HepG2 (cell line): ENCODE measurements at regions not wholly inside any gene's neighbourhood (a gene's known extent, or its start where the extent isn't known, plus 50 kb on each side); places are given as distances from the start of the nearest gene placed in this dataset.

Experiments
- ATAC-seq: fragments of 200-7000 bp; cut with Tn5 transposase; 3 replicates; pipeline ENCODE4 v1.9.1; 2020; ENCODE audit warnings: mild to moderate bottlenecking, moderate library complexity
- BruUV-seq: library from RNA; stranded (reverse); fragments of 400-500 nt; replicated peaks from 2 replicates; lab custom pipeline; 2021; lab: Mats Ljungman, UMichigan
- CTCF ChIA-PET: fragments of 300-600 bp; formaldehyde crosslinking; extraction: SDS; loops from one replicate; lab custom pipeline; 2021; ENCODE audit warnings: low total read pairs, inconsistent platforms, low intra/inter-chr PET ratio; lab: Yijun Ruan, JAX
- POLR2A ChIA-PET: fragments of 350-600 bp; sonication (Branson Sonifier 250); formaldehyde crosslinking; loops from one replicate; lab custom pipeline; 2020; ENCODE audit warnings: antibody characterized with exemption, inconsistent platforms; lab: Yijun Ruan, JAX
- DNase-seq: peaks from one replicate; pipeline ENCODE4 v3.0.0-alpha.2; 2015; ENCODE audit warnings: low spot score
- FAIRE-seq: peaks from 3 replicates; lab custom pipeline; 2011; peaks lifted over from hg19 to GRCh38; lab: Jason Lieb, UNC
- H2AFZ ChIP-seq: one replicate; pipeline ENCODE4 v1.6.1; 2011; ENCODE audit warnings: low read length, inconsistent platforms
- H3K27ac ChIP-seq: fragments of 300-600 bp; 3 replicates; pipeline ENCODE4 v1.8.0; 2011; ENCODE audit warnings: mixed run types, mild to moderate bottlenecking, mixed read lengths, low read length, inconsistent platforms; ENCODE audit not compliant: insufficient read depth; ENCODE audit errors: extremely low read length
- H3K27me3 ChIP-seq, 2 experiments: fragments of 200-600 bp in 1 of 2; 2 replicates in 1 of 2; 3 replicates in 1 of 2; pipeline versions ENCODE4 v1.6.0 to v1.8.0; 2011; ENCODE audit warnings: low read length in 2 of 2, mild to moderate bottlenecking in 2 of 2, moderate library complexity in 2 of 2, inconsistent platforms in 1 of 2; ENCODE audit not compliant: insufficient read depth in 2 of 2, control insufficient read depth in 1 of 2
- H3K36me3 ChIP-seq, 2 experiments: fragments of 200-600 bp in 1 of 2; replicated peaks in 1 of 2; 2 replicates in 1 of 2; 3 replicates in 1 of 2; pipeline versions ENCODE4 v1.5.1 to v1.8.0; 2011; ENCODE audit warnings: low read length in 2 of 2, inconsistent platforms in 1 of 2; ENCODE audit not compliant: insufficient read depth in 2 of 2, control insufficient read depth in 1 of 2
- H3K4me1 ChIP-seq: 2 replicates; pipeline ENCODE4 v1.5.1; 2012; ENCODE audit warnings: low read length, inconsistent platforms; ENCODE audit not compliant: insufficient read depth
- H3K4me2 ChIP-seq: 2 replicates; pipeline ENCODE4 v1.6.0; 2011; ENCODE audit warnings: low read depth, low read length, inconsistent platforms
- H3K4me3 ChIP-seq, 3 experiments: fragments of 200-600 bp in 1 of 3; sonication (generic), shearing (Covaris generic) in 1 of 3; replicated peaks in 1 of 3; 2 replicates each; pipeline ENCODE4 v1.5.1; 2011 to 2016; ENCODE audit warnings: low read length in 3 of 3, inconsistent platforms in 2 of 3, low read depth in 2 of 3, mild to moderate bottlenecking in 2 of 3, control low read depth in 1 of 3, mixed read lengths in 1 of 3; ENCODE audit not compliant: insufficient read depth in 1 of 3
- H3K79me2 ChIP-seq: one replicate; pipeline ENCODE4 v1.6.1; 2011; ENCODE audit warnings: low read length, inconsistent platforms; ENCODE audit not compliant: insufficient read depth
- H3K9ac ChIP-seq: 2 replicates; pipeline ENCODE4 v1.6.0; 2011; ENCODE audit warnings: mild to moderate bottlenecking, low read depth, low read length, inconsistent platforms; ENCODE audit not compliant: insufficient read depth
- H3K9me3 ChIP-seq: 2 replicates; pipeline ENCODE4 v1.5.1; 2012; ENCODE audit warnings: mild to moderate bottlenecking, low read length
- H4K20me1 ChIP-seq: 2 replicates; pipeline ENCODE4 v1.6.0; 2011; ENCODE audit warnings: inconsistent platforms, mild to moderate bottlenecking, low read length, moderate library complexity; ENCODE audit not compliant: insufficient read depth
- PRMT3 ChIP-seq: sonication (generic); formaldehyde crosslinking; IDR thresholded peaks from 2 replicates; pipeline ENCODE4 v1.8.1; 2022; ENCODE audit warnings: low read depth, mild to moderate bottlenecking, moderate library complexity, missing genetic modification reagents, borderline replicate concordance
- SMC3 ChIP-seq: IDR thresholded peaks from 2 replicates; pipeline ENCODE4 v1.6.1; 2011; ENCODE audit warnings: low read length, improper control_type of control experiment
- STAG1 ChIP-seq: sonication (generic); formaldehyde crosslinking; IDR thresholded peaks from 2 replicates; pipeline ENCODE4 v1.4.0; 2020; ENCODE audit warnings: missing genetic modification reagents
- ZNF777 ChIP-seq: sonication (generic); formaldehyde crosslinking; IDR thresholded peaks from 2 replicates; pipeline ENCODE4 v1.4.0; 2020; ENCODE audit warnings: missing genetic modification reagents
- ZSCAN25 ChIP-seq: sonication (generic); formaldehyde crosslinking; IDR thresholded peaks from 2 replicates; pipeline ENCODE4 v1.8.0; 2022; ENCODE audit warnings: mild to moderate bottlenecking, missing genetic modification reagents
- WGBS: methylation state at CpG from one replicate; pipeline ENCODE4 v1.1.6; 2017; ENCODE audit warnings: low lambda C conversion rate; 5-methylcytosine and 5-hydroxymethylcytosine counted together
- in situ Hi-C: cut with HindIII; loops from 2 replicates; pipeline ENCODE4 v1.10.0; 2017; ENCODE audit warnings: low pct_unique_long_range_greater_than_20kb; ENCODE audit not compliant: extremely low pct_ligation_motif_present
- intact Hi-C: fragments of 100-400 bp; cut with micrococcal nuclease; formaldehyde crosslinking; loops from one replicate; pipeline ENCODE4 v1.10.0; 2022; ENCODE audit not compliant: unreplicated experiment
- TF ChIP-seq, protein P1 (sequence below): sonication (generic); formaldehyde crosslinking; IDR thresholded peaks from 2 replicates; pipeline ENCODE4 v1.5.0; 2020; ENCODE audit warnings: mild to moderate bottlenecking, missing genetic modification reagents, moderate library complexity
- TF ChIP-seq, protein P2 (sequence below): sonication (generic); formaldehyde crosslinking; IDR thresholded peaks from 2 replicates; pipeline ENCODE4 v1.4.0; 2020; ENCODE audit warnings: missing genetic modification reagents

DNA sequence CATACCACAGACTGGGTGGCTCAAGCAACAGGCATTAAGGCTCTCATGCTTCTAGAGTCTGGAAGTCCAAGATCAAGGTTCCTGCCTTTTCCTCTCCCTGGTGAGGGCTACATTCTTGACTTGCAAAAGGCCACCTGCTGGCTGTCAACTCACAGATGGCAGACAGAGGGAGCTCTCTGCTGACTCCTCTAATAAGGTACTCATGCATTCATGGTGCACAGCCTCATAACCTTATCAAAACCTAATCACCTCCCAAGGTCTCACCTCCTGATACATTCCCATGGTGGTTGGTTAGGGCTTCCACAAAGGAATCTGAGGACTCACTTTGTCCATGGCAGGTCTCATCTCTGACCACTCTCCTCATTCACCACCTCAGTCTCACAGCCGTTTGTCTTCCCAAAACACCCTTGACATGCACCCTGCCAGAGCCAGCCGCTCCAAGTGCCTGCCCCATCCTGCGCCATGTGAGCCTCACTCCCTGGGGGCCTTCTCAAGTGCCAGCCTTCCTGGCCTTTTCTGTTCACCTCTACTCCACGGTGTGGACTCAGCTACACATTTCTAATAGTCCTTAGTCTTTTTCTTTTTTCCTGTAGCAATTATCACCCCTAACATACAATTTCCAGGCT, 400.3 kb upstream of the ADARB2 start:
- no peaks in the 10 kb centered on the region for H3K9me3 ChIP-seq
- H3K27ac ChIP-seq: no peak overlapping the region
- DNase-seq (peak; percentile 8), FAIRE-seq (no peak), ATAC-seq (peak; percentile 82)
- in situ Hi-C loops (no loop called here), intact Hi-C loops (no loop called here)
- H3K27me3 ChIP-seq: no peaks in the 10 kb centered on the region
- no peak overlapping the region for H3K4me3 ChIP-seq
- no peaks in the 10 kb centered on the region for H3K4me1 ChIP-seq
- H3K36me3 ChIP-seq: no peaks in the 10 kb centered on the region
- H3K9ac ChIP-seq: no peak overlapping the region
- TF ChIP-seq, protein P1, sequence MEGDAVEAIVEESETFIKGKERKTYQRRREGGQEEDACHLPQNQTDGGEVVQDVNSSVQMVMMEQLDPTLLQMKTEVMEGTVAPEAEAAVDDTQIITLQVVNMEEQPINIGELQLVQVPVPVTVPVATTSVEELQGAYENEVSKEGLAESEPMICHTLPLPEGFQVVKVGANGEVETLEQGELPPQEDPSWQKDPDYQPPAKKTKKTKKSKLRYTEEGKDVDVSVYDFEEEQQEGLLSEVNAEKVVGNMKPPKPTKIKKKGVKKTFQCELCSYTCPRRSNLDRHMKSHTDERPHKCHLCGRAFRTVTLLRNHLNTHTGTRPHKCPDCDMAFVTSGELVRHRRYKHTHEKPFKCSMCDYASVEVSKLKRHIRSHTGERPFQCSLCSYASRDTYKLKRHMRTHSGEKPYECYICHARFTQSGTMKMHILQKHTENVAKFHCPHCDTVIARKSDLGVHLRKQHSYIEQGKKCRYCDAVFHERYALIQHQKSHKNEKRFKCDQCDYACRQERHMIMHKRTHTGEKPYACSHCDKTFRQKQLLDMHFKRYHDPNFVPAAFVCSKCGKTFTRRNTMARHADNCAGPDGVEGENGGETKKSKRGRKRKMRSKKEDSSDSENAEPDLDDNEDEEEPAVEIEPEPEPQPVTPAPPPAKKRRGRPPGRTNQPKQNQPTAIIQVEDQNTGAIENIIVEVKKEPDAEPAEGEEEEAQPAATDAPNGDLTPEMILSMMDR (CRISPR knock-in tag): peak; percentile 49
- TF ChIP-seq ZNF777 (CRISPR knock-in tag): no peak
- peak; percentile 26; the same call in 1 of the 2 replicates for TF ChIP-seq SMC3
- TF ChIP-seq STAG1: peak; percentile 28
- TF ChIP-seq ZSCAN25 (CRISPR knock-in tag): no peak
- TF ChIP-seq, protein P2, sequence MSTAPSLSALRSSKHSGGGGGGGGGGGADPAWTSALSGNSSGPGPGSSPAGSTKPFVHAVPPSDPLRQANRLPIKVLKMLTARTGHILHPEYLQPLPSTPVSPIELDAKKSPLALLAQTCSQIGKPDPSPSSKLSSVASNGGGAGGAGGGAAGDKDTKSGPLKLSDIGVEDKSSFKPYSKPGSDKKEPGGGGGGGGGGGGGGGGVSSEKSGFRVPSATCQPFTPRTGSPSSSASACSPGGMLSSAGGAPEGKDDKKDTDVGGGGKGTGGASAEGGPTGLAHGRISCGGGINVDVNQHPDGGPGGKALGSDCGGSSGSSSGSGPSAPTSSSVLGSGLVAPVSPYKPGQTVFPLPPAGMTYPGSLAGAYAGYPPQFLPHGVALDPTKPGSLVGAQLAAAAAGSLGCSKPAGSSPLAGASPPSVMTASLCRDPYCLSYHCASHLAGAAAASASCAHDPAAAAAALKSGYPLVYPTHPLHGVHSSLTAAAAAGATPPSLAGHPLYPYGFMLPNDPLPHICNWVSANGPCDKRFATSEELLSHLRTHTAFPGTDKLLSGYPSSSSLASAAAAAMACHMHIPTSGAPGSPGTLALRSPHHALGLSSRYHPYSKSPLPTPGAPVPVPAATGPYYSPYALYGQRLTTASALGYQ (CRISPR knock-in tag): no peak
- TF ChIP-seq PRMT3 (CRISPR knock-in tag): no peak
- BruUV-seq: no TSS peak
- 42% methylated on average over 4 of the region's 4 CpGs for WGBS
- POLR2A ChIA-PET: no interaction called here
- H4K20me1 ChIP-seq: no peaks in the 10 kb centered on the region
- CTCF ChIA-PET: no interaction called here
- no peaks in the 10 kb centered on the region for H3K79me2 ChIP-seq
- no peak overlapping the region for H2AFZ ChIP-seq
- no peak overlapping the region for H3K4me2 ChIP-seq
